Neural progenitor cell (in vitro differentiated cells): ENCODE measurements at regions not wholly inside any gene's neighbourhood (a gene's known extent, or its start where the extent isn't known, plus 50 kb on each side); places are given as distances from the start of the nearest gene placed in this dataset.
"Not testable (repeated sequence)": the region's sequence is repeated elsewhere in the genome, so short reads cannot be mapped to it uniquely, and the experiment has no call there.

Experiments used
- CTCF ChIP-seq: fragments of 200-600 bp; sonication (generic); IDR thresholded peaks from 2 replicates; pipeline ENCODE4 v1.5.1; 2017; ENCODE audit warnings: antibody characterized with exemption, mild to moderate bottlenecking
- EZH2phosphoT487 ChIP-seq: fragments of 200-600 bp; sonication (generic); IDR thresholded peaks from 2 replicates; pipeline ENCODE4 v1.6.1; 2017; ENCODE audit warnings: antibody characterized with exemption

GRCh38 chr2:39830610-39831009 is 51.6 kb upstream of the THUMPD2 start:
- not testable (repeated sequence) for TF ChIP-seq CTCF, EZH2phosphoT487
